ENCODE measurements at regions not wholly inside any gene's neighbourhood (a gene's known extent, or its start where the extent isn't known, plus 50 kb on each side); places are given as distances from the start of the nearest gene placed in this dataset.

GRCh38 chr9:73080110-73080694 is 71.5 kb upstream of the ANXA1 start:
- peaks cover 0 to 20% (median 14%) of the 10 kb centered on the region in 4 donors for H3K4me1 ChIP-seq (ENCODE audit: control insufficient read depth in 4 of 4, insufficient read depth in 4 of 4, low read length in 3 of 4)
- DNase-seq (ENCODE audit: low spot score), result no peak
- H3K4me3 ChIP-seq (ENCODE audit: low read depth in 1 of 3, low read length in 3 of 3), result no peak overlapping the region
- no peak for TF ChIP-seq TAF1 (conservative IDR thresholded peaks at IDR 0.05)
- TF ChIP-seq, protein P1, sequence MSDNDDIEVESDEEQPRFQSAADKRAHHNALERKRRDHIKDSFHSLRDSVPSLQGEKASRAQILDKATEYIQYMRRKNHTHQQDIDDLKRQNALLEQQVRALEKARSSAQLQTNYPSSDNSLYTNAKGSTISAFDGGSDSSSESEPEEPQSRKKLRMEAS (IDR thresholded peaks at IDR 0.05), result no peak
- TF ChIP-seq, protein P2, sequence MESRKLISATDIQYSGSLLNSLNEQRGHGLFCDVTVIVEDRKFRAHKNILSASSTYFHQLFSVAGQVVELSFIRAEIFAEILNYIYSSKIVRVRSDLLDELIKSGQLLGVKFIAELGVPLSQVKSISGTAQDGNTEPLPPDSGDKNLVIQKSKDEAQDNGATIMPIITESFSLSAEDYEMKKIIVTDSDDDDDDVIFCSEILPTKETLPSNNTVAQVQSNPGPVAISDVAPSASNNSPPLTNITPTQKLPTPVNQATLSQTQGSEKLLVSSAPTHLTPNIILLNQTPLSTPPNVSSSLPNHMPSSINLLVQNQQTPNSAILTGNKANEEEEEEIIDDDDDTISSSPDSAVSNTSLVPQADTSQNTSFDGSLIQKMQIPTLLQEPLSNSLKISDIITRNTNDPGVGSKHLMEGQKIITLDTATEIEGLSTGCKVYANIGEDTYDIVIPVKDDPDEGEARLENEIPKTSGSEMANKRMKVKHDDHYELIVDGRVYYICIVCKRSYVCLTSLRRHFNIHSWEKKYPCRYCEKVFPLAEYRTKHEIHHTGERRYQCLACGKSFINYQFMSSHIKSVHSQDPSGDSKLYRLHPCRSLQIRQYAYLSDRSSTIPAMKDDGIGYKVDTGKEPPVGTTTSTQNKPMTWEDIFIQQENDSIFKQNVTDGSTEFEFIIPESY (IDR thresholded peaks at IDR 0.05), result no peak
- no peak for TF ChIP-seq FOXA1 (IDR thresholded peaks at IDR 0.05)
- TF ChIP-seq, protein P3, sequence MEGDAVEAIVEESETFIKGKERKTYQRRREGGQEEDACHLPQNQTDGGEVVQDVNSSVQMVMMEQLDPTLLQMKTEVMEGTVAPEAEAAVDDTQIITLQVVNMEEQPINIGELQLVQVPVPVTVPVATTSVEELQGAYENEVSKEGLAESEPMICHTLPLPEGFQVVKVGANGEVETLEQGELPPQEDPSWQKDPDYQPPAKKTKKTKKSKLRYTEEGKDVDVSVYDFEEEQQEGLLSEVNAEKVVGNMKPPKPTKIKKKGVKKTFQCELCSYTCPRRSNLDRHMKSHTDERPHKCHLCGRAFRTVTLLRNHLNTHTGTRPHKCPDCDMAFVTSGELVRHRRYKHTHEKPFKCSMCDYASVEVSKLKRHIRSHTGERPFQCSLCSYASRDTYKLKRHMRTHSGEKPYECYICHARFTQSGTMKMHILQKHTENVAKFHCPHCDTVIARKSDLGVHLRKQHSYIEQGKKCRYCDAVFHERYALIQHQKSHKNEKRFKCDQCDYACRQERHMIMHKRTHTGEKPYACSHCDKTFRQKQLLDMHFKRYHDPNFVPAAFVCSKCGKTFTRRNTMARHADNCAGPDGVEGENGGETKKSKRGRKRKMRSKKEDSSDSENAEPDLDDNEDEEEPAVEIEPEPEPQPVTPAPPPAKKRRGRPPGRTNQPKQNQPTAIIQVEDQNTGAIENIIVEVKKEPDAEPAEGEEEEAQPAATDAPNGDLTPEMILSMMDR (IDR thresholded peaks at IDR 0.05; ENCODE audit: low read depth, low read length, missing input control), result no peak
- TF ChIP-seq RXRA (IDR thresholded peaks at IDR 0.05), result no peak
- no peak for TF ChIP-seq JUND (IDR thresholded peaks at IDR 0.05)
- no peak for TF ChIP-seq GABPA (IDR thresholded peaks at IDR 0.05 in 1 of 2, conservative IDR thresholded peaks at IDR 0.05 in 1 of 2)
- TF ChIP-seq HNF4A (conservative IDR thresholded peaks at IDR 0.05), result no peak
- TF ChIP-seq NR2F2 (IDR thresholded peaks at IDR 0.05), result no peak
- no peak overlapping the region for H3K27ac ChIP-seq (ENCODE audit: low read depth in 1 of 2, low read length in 2 of 2)
- no peaks in the 10 kb centered on the region for H3K27me3 ChIP-seq (ENCODE audit: control insufficient read depth in 4 of 4, insufficient read depth in 4 of 4, low read length in 3 of 4)
- WGBS, result 82% methylated on average over 3 of the region's 3 CpGs
- H3K9ac ChIP-seq (ENCODE audit: low read depth in 1 of 2, low read length in 2 of 2), result no peak overlapping the region
- no peaks in the 10 kb centered on the region for H3K9me3 ChIP-seq (ENCODE audit: control insufficient read depth in 4 of 4, low read length in 3 of 4)
- no peaks in the 10 kb centered on the region for H3K36me3 ChIP-seq (ENCODE audit: control insufficient read depth in 4 of 4, insufficient read depth in 3 of 4, low read depth in 1 of 4, low read length in 3 of 4)

DNA sequence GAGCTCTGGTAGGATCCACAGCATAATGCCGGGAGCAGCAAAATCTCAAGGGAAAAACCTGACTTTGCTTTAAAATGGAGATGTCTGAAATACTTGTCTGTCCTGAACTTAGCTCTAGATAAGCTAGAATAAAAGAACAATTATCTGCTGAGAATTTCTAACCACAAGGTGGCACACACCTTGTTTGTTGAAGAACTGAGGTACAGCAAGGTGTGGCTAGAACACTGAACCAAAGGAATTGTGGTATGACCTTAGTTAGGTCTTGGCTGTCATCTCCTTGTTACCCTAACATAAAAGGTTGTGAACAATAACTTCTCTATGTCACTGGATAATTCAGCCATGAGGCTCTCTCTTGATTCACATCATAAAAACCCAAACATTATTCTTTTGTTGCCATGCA is 72.3 kb upstream of the ANXA1 start:
- WGBS, result 81% methylated on average over 1 of the region's 1 CpG
- no peaks in the 10 kb centered on the region for H3K36me3 ChIP-seq (ENCODE audit: control insufficient read depth in 4 of 4, insufficient read depth in 3 of 4, low read depth in 1 of 4, low read length in 3 of 4)
- H3K27ac ChIP-seq (ENCODE audit: low read depth in 1 of 2, low read length in 2 of 2), result no peak overlapping the region
- H3K9ac ChIP-seq (ENCODE audit: low read depth in 1 of 2, low read length in 2 of 2), result no peak overlapping the region
- H3K27me3 ChIP-seq (ENCODE audit: control insufficient read depth in 4 of 4, insufficient read depth in 4 of 4, low read length in 3 of 4), result no peaks in the 10 kb centered on the region
- TF ChIP-seq YY1 (IDR thresholded peaks at IDR 0.05) (no peak), GABPA (IDR thresholded peaks at IDR 0.05 in 1 of 2, conservative IDR thresholded peaks at IDR 0.05 in 1 of 2) (no peak), RAD21 (IDR thresholded peaks at IDR 0.05) (peak; percentile 37 to 56), TAF1 (conservative IDR thresholded peaks at IDR 0.05) (no peak)
- TF ChIP-seq, protein P3 (IDR thresholded peaks at IDR 0.05; ENCODE audit: low read depth, low read length, missing input control), result peak; percentile 29
- TF ChIP-seq, protein P4, sequence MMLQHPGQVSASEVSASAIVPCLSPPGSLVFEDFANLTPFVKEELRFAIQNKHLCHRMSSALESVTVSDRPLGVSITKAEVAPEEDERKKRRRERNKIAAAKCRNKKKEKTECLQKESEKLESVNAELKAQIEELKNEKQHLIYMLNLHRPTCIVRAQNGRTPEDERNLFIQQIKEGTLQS (IDR thresholded peaks at IDR 0.05), result no peak
- H3K4me3 ChIP-seq (ENCODE audit: low read depth in 1 of 3, low read length in 3 of 3), result no peak overlapping the region
- DNase-seq (ENCODE audit: low spot score), result no peak
- peaks cover 0 to 21% (median 14%) of the 10 kb centered on the region in 4 donors for H3K4me1 ChIP-seq (ENCODE audit: control insufficient read depth in 4 of 4, insufficient read depth in 4 of 4, low read length in 3 of 4)
- H3K9me3 ChIP-seq (ENCODE audit: control insufficient read depth in 4 of 4, low read length in 3 of 4), result no peaks in the 10 kb centered on the region

All from liver (tissue), 8 donors.